ENCODE measurements at regions not wholly inside any gene's neighbourhood (a gene's known extent, or its start where the extent isn't known, plus 50 kb on each side); places are given as distances from the start of the nearest gene placed in this dataset.

DNA sequence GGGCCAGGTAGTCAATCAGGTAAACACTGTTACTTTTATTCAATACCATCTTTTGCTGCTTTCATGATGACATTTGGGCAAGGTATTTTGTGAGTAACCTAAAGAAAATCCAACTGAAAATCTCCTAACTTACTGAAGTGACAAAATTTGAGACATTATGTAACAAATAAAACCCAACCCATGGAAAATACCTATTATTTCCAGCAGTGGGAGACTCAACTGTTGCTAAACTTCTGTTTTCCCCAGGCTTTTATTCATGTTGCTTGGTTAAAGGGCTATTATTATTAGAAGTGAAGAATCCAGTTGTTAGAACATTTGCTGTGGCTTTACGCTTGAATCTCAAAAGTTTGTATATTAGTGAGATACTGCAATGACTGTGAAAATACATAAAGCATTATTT, 215.9 kb downstream of the MDFIC start:
- no peak overlapping the region for H3K4me3 ChIP-seq (ENCODE audit: low read depth in 1 of 2, low read length in 1 of 2)
- TF ChIP-seq, protein P1, sequence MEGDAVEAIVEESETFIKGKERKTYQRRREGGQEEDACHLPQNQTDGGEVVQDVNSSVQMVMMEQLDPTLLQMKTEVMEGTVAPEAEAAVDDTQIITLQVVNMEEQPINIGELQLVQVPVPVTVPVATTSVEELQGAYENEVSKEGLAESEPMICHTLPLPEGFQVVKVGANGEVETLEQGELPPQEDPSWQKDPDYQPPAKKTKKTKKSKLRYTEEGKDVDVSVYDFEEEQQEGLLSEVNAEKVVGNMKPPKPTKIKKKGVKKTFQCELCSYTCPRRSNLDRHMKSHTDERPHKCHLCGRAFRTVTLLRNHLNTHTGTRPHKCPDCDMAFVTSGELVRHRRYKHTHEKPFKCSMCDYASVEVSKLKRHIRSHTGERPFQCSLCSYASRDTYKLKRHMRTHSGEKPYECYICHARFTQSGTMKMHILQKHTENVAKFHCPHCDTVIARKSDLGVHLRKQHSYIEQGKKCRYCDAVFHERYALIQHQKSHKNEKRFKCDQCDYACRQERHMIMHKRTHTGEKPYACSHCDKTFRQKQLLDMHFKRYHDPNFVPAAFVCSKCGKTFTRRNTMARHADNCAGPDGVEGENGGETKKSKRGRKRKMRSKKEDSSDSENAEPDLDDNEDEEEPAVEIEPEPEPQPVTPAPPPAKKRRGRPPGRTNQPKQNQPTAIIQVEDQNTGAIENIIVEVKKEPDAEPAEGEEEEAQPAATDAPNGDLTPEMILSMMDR (IDR thresholded peaks at IDR 0.05), result no peak

DNA sequence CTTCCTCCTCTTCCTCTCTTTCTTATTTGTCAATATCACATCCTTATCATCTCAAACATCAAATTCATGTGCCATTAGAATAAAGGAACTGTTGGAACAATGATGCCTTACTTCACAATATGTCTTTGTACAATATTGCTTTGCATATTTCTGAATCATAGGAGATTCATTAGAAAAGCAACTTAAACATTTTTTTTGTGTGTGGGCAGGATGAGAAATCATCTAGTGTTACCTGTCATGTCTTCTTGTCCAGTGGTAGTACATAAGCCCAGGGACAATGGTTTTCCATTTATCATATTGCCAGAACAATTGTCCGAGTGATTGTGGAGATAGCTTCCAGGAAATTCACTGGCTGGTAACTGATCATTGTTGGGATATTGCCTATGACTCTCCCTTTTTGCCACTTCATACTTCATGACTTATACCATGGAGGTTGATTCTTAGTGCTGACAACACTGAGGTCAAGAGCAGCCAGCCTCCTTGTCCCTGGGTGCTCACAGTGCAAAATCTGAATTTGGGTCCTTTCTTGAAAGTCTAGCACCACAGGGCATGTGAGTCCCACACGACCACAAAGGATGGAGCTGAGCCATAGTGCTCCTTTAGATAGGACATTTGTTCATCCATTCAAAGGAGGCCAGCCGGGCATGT, 215.0 kb downstream of the MDFIC start:
- no peaks in the 10 kb centered on the region for H3K36me3 ChIP-seq
- no peak overlapping the region for H3K27ac ChIP-seq
- H3K27me3 ChIP-seq, result no peaks in the 10 kb centered on the region
- no peak overlapping the region for H3K4me3 ChIP-seq (ENCODE audit: low read depth in 1 of 2, low read length in 1 of 2)
- no peaks in the 10 kb centered on the region for H3K9me3 ChIP-seq
- peaks cover 0 to 5% of the 10 kb centered on the region in 2 experiments for H3K4me1 ChIP-seq (ENCODE audit: control insufficient read depth in 1 of 2, insufficient read depth in 1 of 2, low read depth in 1 of 2, low read length in 1 of 2)
- TF ChIP-seq, protein P1 (IDR thresholded peaks at IDR 0.05), result no peak

More for the DNA sequence above, 215.9 kb downstream of the MDFIC start:
- Histone ChIP-seq H3K4me1 (ENCODE audit: control insufficient read depth in 1 of 2, insufficient read depth in 1 of 2, low read depth in 1 of 2, low read length in 1 of 2) (peaks cover 0 to 5% of the 10 kb centered on the region in 2 experiments), H3K36me3 (no peaks in the 10 kb centered on the region), H3K9me3 (no peaks in the 10 kb centered on the region), H3K27me3 (no peaks in the 10 kb centered on the region), H3K27ac (no peak overlapping the region)

DNA sequence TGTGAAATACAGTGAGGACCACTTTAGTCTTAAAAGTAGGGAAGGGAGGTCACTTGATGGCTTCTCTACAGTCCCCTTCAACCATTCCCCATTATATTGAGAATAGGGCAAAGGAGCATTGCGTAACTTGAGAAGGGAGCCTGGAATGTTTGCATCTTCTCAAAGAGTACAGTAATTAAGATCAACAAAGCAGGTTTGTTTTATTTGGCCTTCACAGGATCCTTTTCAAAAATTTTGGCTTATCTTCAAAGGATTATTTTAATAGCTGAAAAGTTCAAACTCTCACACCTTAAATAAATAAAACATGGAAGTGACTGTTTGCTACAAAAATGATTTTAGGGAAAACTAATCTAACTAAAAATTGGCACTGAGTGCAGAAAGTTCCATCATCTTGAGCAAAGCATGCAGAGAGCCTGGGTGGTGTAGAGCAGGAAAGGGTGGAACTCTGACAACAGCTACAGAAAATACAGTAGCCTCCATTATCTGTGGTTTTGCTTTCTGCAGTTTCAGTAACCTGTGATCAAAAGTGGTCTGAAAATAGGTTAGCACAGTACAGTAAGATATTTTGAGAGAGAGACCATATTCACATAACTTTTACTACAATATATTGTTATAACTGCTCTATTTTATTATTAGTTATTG, 214.0 kb downstream of the MDFIC start:
- H3K4me1 ChIP-seq (ENCODE audit: control insufficient read depth in 1 of 2, insufficient read depth in 1 of 2, low read depth in 1 of 2, low read length in 1 of 2), result peaks cover 0 to 5% of the 10 kb centered on the region in 2 experiments
- TF ChIP-seq, protein P1 (IDR thresholded peaks at IDR 0.05), result no peak

DNA sequence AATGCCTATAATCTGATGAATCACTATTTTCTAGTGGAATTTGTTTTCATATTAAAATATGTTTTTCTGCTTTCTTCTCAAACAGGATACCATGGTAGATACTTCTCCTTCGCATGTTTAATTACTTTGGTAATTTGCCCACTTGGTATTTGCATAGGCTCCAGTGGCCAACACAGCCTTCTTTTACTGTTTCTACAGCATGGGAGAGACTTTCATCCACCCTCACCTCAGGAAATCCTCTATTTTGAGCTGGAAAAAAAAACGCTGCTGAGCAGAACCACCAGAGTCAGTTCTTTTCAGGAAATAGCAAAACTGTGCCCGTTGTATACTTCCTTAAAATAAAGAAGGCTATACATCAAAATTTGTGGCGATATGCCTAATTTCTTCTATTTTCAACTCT, 213.3 kb downstream of the MDFIC start:
- H3K9me3 ChIP-seq, result no peaks in the 10 kb centered on the region
- H3K27ac ChIP-seq, result no peak overlapping the region
- TF ChIP-seq, protein P1 (IDR thresholded peaks at IDR 0.05), result no peak

More for the DNA sequence above, 214.0 kb downstream of the MDFIC start:
- Histone ChIP-seq H3K9me3 (no peaks in the 10 kb centered on the region), H3K36me3 (no peaks in the 10 kb centered on the region), H3K4me3 (ENCODE audit: low read depth in 1 of 2, low read length in 1 of 2) (no peak overlapping the region), H3K27ac (no peak overlapping the region), H3K27me3 (no peaks in the 10 kb centered on the region)

DNA sequence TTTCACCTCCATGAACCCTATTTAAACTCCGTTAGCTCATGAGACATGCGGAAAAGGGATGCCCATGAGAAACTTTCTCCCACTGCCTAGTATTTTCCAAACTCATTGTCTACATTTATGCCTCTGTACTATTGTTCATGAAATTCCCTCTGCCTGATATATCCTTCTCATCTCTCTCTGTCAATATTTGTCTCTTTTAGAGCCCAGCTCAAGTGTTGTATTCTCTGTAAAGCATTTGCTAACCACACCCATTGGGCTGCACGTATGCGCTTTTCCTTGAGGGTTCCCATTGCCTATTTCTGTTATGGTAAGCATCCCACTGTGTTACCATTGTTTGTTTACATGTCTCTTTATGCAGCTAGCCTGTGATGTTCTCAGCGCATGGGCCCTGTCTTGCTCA, 211.4 kb downstream of the MDFIC start:
- Histone ChIP-seq H3K36me3 (no peaks in the 10 kb centered on the region), H3K4me3 (ENCODE audit: low read depth in 1 of 2, low read length in 1 of 2) (no peak overlapping the region), H3K9me3 (no peaks in the 10 kb centered on the region), H3K4me1 (ENCODE audit: control insufficient read depth in 1 of 2, insufficient read depth in 1 of 2, low read depth in 1 of 2, low read length in 1 of 2) (peaks cover 0 to 5% of the 10 kb centered on the region in 2 experiments), H3K27ac (no peak overlapping the region), H3K27me3 (no peaks in the 10 kb centered on the region)
- TF ChIP-seq, protein P1 (IDR thresholded peaks at IDR 0.05), result no peak

More for the DNA sequence above, 213.3 kb downstream of the MDFIC start:
- no peaks in the 10 kb centered on the region for H3K27me3 ChIP-seq
- no peak overlapping the region for H3K4me3 ChIP-seq (ENCODE audit: low read depth in 1 of 2, low read length in 1 of 2)
- no peaks in the 10 kb centered on the region for H3K36me3 ChIP-seq
- H3K4me1 ChIP-seq (ENCODE audit: control insufficient read depth in 1 of 2, insufficient read depth in 1 of 2, low read depth in 1 of 2, low read length in 1 of 2), result peaks cover 0 to 5% of the 10 kb centered on the region in 2 experiments
